Right ventricle myocardium superior (tissue), 1 donor: ENCODE measurements at regions not wholly inside any gene's neighbourhood (a gene's known extent, or its start where the extent isn't known, plus 50 kb on each side); places are given as distances from the start of the nearest gene placed in this dataset.

Experiments
- ATAC-seq: fragments of 200-7000 bp; cut with Tn5 transposase; one replicate; pipeline ENCODE4 v1.9.1; 2020; ENCODE audit warnings: mild to moderate bottlenecking; ENCODE audit not compliant: poor library complexity
- DNase-seq: peaks from one replicate; pipeline ENCODE4 v3.0.0-alpha.2; 2020
- intact Hi-C: fragments of 100-400 bp; cut with DNase I; formaldehyde crosslinking; loops from one replicate; pipeline ENCODE4 v1.11.2; 2022
- donor health status: DM: no; HTN: yes; CAD: no; lungs with severe emphysema.

DNA sequence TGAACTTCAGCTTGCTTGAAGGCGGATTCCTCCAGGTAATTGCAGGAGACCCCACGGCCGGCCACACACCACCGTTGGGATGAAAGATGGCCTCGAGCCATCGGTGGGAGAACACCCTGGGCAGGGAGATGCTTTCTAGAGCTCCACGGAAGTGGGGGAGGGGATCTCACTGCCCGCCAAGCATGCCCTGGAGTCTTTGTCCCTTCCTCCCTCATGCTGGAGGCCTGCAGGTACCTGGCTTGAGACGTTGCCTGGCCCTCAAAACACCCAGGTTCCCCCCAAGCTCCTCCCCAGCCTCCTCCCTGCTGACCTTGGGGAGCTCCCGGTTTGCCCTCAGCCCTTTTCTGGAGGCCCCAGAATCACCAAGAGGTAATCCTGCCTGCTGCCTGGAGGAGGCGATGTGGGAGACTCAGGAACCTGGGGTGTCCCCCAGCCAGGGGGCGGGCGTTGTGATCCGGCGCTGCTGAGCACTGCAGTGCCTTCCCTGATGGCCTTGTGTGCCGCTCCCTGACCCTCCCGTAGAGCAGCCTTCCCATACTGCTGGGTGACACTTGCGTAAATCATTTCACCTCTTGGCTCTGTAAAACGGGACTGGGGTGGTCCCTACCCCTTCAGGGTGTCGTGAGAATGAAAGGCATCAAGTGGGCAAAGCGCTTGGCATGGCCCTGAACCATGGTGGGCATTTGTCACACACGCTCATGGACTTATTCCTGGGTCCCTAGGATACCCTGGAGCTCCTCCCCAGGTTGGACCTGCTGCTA, 91.4 kb downstream of the CEBPB start:
- DNase-seq (peak; percentile 39), ATAC-seq (no peak)
- intact Hi-C loops = no loop called here

DNA sequence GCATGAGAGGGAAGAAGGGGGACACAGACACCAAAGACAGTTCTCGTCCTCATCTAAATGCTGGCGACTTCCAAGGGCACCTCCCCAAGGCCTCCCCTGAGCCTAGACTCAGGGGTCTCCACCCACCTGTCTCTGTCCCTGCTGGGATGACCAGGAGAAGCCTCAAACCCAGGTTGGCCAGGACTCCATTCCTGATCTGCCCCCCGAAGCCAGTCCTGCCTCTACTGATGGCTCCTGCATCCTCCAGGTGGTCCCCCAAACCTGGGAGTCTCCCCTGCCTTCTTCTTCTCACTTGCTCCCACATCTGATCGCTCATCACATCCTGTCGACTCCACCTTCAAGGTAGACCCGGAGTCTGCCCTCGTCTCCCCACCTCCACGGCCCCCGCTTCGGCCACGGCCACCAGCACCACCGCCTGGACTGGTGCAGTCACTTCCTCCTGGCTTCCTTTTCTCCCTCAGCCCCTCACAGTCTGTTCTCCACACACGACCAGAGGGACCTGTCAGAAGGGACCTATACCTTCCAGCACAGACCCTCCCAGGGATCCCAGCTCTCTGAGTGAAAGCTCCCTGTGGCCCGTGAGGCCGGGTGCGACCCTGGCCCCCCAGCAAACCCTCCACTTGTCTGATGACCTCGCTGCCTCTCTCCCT, 92.1 kb downstream of the CEBPB start:
- peak; percentile 49 for DNase-seq
- ATAC-seq = no peak
- intact Hi-C loops = no loop called here

DNA sequence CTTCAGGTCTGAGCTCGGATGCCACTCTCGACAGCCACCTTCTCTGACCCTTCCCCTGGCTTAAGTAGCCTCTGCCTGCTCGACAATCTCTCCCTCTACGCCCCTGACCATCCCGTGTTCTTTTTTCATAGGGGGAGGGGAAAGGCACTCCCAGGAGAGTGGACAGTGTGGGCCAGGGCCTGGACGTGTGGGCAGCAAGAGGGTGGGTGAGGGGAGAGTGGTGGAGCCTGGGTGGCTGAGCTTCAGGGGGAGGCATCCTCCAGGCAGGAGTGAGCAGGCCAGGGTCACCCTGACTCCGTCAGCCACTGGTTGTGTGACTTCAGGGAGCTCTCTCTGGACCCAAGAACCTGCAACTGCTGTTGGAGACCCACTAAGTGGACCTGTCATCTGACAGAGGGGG, 92.7 kb downstream of the CEBPB start:
- intact Hi-C loops = no loop called here

DNA sequence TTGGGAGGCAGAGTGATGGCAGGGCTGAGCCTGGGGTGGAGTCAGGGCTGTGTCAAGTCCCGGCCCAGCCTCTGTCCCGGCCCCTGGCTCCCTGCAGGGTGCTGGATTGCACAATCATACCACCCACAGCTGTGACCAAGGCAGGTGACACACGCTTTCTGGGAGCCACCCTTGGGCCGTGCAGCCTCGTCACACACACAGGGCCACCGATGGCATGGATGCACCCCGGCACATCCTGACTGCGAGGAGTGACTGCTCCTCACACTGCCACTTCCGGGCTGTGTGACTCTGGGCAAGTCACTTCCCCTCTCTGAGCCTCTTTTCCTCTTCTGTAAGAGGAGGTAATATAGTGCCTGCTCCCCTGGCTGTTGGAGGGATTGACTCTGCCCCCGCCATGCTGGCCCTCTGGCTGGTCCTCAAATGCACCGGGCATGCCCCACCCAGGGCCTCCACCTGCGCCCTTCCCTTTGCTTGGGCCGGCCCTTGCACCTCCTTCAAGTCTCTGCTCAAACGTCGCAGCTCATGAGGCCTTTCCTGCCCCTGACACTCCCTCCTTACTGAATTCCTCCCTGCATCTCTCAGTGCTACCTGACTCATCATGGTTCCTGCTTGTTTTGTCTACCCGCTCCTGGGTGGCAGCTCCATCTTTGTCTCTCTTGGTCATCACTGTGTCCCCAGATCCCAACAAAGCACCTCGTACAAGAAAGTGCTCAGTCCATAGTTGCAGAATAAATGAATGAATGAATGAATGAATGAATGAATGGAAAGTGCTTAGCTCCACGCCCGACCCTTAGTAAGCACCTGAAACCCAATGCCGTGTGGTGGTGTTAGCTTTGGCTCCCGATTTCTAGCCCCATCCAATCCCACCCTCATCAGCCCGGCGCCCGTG, 93.5 kb downstream of the CEBPB start:
- ATAC-seq (peak; percentile 2), DNase-seq (peak; percentile 67)
- intact Hi-C loops = no loop called here

More for the DNA sequence above, 92.7 kb downstream of the CEBPB start:
- ATAC-seq (no peak), DNase-seq (peak; percentile 37)

DNA sequence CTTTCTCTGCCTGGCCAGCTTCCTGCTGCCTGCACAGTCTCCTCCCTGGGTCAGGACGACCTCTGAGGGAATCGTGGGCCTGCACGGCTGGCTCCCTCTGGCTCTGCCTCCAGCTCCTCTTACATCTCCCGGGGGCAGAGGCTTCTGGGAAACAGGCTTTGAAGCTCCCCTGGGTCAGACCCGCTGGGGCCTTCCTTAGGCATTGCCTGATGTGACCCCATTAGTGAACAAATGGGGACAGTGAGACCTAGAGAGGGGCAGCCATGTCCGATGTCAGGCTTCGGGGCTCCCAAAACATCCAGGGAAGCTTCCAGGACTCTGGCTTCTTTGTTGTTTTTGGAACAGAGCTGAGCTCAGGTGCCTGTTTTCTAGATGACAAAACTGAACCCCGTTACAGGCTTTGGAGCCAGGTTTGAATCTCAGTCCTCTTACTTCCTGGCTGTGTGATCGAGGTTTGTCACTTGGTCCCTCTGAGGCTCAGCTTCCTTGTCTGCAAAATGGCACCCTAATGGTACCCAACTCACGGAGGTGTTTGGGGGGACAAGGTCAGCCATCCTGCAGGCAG, 94.3 kb downstream of the CEBPB start:
- ATAC-seq (peak; percentile 56), DNase-seq (peak; percentile 70)
- intact Hi-C loops = no loop called here

DNA sequence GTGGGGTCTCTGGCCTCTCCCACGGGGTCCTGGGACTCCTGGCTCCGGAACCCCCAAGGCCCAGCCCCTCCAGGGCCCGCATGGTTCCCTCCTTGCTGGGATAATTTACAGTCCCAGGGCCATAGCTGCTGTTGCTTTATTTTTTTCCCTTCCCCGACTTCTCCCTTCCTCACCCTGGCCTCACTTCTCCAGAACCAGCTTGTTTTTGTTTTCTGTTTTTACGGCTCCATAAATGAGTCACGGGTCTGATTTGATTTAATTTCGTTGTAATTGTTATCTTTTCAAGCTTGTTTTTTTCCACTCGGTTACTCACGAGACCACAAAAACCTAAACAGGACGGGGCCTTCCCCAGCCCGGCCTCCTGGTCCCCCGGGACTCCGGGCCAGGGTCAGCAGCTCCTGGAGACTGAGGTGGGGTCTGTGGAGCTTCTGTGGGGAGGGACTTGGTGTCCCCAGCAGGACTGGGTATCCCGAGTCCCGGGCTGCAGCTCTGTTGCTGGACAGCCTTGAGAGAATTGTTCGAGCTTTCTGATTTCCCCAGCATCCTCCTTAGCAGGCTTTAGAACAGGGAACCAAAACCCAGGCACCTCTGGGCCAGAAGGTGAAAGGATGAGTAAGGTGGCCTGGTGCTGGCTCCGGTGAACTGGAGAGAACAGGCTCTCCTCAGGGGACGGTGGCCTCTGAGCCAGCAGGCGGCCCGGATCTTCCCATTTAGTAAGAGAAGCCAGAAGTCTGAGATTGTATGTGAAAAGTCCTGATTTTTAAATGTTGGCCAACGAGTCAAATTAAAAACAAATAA, 94.9 kb downstream of the CEBPB start:
- ATAC-seq = peak; percentile 19
- intact Hi-C loops = no loop called here
- peak; percentile 57 for DNase-seq

DNA sequence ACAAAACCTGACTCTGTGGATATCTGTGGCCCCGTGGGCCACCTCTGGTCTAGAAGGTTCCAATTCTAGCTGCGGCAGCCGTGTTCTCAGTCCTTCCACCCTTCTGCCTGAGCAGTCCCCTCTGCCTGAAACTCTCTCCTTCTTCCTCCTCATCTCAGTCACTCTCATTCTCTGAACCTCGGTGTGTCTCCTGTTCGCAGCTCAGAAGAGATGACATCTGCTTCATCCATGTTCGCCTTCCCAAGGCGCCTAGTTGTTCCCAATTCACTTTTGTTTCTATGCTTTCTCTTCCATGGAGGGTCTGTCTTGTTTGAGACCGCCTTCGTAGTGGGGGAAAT, 95.5 kb downstream of the CEBPB start:
- ATAC-seq (peak; percentile 5), DNase-seq (no peak)
- intact Hi-C loops = no loop called here

DNA sequence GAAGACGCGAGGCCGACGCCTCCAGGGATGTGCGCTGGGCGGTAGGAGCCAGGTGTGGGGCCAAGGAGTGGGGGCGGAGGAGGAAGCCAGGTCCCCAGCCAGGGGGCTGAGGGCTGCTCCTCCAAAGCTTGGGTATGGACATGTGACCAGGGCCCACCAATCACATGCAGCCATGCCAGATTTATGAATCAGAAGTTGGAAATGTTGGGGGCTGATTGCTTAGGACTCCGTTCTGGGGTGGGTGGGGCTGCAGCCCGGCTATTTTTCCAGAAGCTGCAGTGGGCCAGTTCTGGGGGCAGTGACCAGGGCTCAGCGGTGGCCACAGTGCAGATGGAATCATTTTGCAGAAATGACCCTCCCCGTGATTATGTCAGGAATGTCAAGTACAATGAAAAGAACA, 96.0 kb downstream of the CEBPB start:
- intact Hi-C loops = no loop called here
- DNase-seq (peak; percentile 70), ATAC-seq (peak; percentile 54)

DNA sequence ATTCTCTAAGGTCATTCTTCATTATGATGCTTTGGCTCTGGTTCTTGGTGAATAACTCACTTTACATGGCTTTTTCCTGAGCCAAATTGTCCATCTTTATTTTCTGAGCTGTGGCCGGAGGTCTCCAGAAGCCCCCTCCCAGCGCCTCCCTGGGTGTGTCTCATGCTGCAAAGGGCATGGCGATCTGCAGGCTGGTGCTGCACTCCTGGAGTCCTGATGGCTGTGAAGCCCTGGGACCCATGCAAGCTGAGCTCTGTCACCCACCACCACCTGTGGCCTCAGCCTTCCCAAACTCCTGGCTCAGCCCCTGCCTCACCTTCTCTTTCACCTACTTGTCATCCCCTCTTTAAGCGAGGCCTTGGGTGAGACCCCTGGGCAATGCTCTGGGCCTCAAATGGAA, 96.9 kb downstream of the CEBPB start:
- intact Hi-C loops = no loop called here
- ATAC-seq (no peak), DNase-seq (peak; percentile 22)

DNA sequence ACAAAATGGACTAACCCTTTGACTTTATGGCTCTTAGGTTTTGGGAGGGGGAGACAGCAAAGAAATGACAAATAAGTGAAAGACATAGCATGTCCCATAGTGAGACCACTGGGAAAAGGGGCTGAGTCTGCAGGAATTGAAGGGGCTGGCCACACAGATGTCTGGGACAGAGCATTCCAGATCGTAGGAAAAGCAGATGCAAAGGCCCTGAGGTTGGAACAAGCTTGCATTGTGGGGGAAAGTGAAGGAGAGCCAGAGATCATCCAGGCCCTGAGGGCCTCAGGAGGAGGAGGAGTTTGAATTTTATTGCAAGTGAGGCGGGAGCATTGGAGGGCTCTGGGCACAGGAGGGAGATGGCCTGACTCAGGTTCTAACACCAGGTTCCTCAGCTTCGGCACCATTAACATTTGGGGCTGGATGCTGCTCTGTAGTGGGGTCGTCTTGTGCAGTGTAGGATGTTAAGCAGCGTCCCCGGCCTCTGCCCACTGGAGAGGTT, 97.5 kb downstream of the CEBPB start:
- ATAC-seq (no peak), DNase-seq (no peak)
- intact Hi-C loops = no loop called here

DNA sequence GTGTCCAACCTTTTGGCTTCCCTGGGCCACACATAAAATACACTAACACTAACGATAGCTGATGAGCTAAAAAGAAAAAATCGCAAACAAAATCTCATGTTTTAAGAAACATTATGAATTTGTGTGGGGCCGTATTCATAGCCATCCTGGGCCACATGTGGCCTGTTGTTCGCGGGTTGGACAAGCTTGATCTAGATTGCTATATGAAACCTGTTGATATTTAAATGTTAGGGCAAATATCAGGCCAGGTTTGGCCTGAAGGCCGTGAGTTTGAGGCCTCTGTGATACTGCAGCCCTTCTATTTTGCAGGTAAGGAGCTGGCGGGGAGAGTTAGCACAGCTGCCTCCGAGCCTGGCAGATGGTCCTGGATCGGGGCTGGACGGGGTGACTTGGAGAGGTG, 99.0 kb downstream of the CEBPB start:
- intact Hi-C loops = no loop called here
- no peak for ATAC-seq
- peak; percentile 16 for DNase-seq

DNA sequence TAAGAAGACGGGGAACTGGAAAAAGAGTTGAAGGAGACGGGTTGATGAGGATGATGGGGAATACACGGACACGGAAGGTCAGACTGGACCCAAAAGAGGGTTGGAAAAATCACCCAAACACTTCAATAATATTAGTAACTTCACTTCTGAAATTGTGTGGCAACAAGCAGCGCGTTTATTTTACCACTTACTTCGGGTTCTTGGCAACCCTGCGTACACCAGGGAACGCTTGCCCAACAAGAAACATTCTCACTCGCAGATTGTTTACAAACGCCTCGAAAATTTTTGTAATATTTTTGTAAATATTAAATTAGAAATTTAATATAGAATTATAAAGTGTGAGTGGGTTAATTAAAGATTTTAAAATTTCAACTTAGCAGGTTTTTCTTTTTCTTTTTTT, 99.5 kb downstream of the CEBPB start:
- DNase-seq = peak; percentile 9
- intact Hi-C loops = no loop called here
- ATAC-seq = no peak

DNA sequence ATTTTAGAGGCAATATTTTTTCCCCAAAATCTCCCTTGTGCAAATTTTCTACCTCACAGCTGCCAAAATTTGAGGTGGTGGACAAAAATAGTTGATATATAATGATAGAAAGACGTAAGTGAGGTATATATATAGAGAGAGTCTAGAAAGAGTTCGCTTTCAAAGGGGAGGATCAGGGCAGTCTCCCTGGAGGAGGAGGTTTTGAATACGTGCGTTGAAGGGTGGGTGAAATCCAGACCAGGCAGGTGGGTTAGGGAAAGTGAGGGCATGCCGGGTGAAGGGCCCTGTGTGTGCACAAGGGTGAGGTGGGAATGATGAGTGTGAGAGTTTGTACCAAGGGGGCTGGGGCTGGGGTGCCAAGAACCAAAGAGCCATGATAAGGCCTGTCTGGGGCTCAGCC, 100.2 kb downstream of the CEBPB start:
- DNase-seq (no peak), ATAC-seq (no peak)
- intact Hi-C loops = no loop called here

DNA sequence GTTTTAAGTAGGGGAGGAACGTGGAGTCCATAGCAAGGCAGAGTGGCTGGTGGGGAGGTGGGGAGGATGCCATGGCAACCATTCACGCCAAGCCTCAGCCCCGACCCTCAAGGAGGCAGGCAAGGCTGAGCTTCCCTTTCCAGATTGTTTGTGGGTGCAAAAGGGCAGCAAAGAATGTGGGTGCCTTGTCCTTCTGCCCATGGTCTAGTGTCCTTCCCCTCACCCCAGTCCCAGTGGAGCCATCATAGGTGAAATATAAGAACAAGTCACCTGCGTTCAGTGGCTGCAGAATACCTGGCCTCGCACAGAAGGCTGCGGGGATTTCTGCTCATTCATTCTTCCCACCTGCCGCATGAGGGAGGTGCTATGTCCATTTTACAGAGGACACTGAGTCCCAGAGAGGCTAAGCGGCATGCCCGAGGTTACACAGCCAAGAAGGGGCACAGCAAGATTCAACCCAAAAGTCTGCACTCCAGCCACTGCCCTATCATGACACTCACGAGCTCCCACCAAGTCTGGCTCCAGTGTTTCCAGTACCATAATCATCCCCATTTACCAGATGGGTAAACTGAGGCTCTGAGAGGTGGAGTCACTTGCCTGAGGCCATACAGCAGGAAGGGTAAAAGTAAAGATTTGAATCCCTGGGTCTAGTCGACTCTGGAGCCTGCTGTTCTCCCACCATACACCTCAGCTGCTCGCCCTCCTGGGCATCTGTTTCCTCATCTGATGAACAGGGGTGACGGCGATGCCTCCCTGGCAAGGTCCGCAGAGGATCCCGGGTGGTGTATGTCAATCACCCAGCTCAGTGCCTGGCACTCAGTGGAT, 100.8 kb downstream of the CEBPB start:
- intact Hi-C loops = no loop called here
- DNase-seq (peak; percentile 38), ATAC-seq (no peak)

DNA sequence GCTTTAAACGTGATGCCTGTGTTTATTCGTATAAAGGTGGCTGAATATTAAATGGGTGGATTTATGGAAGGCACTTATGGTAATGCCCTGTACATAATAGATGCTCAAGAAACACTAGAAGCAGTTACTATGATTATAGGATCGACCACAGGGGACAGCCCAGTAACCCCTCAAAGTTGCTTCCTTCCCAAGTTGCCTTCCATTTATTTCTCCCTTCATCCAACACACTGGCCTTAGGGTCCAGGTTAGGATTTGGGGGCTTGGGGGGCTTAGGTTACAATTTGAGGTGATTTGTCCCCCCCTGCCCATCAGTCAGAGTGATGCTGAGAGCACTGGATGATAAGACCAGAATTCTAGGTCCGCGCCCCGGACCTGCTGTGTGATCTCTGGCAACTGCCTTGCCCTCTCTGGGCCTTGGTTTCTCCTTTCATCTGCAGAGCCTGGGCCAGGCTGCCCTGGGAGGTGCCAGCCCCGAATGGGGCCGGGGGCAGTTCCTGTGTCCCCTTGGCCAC, 101.5 kb downstream of the CEBPB start:
- DNase-seq (no peak), ATAC-seq (no peak)
- intact Hi-C loops = no loop called here

DNA sequence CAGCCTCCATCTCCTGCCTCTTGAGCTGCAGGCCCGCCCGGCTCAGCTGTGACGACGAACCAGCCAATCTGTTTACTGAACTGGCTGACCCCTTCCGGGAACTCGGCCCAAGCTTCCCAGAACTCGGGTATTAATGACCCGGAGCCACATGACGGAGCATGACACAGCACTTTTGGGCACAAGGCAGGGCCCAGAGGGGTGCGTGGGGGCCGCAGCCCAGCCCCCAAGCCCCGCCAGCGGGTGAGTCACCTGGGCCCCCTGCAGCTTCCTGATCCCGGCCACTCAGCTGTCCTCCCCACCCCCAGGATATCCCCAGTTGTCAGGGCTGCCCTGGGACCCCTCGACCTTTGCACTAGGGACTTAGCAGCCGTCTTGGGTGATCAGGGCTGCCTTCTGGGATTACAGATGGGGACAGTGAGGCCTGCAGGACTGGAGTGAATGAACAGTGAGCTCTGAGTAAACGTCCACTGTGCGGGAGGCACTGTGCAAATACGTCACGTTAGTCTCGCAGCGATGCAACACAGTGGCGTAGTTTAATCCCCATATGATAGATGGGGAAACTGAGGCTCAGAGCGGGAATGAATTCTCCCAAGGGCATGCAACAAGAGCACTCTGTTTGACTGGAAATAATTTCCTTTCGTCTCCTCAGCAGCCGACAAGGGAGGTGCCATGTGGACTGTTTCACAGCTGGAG, 102.1 kb downstream of the CEBPB start:
- DNase-seq (peak; percentile 96), ATAC-seq (peak; percentile 86)
- intact Hi-C loops = no loop called here
